HG03045 (cell line): ENCODE measurements at regions not wholly inside any gene's neighbourhood (a gene's known extent, or its start where the extent isn't known, plus 50 kb on each side); places are given as distances from the start of the nearest gene placed in this dataset.
"Not testable (repeated sequence)": the region's sequence is repeated elsewhere in the genome, so short reads cannot be mapped to it uniquely, and the experiment has no call there.

Experiments used
- ATAC-seq: cut with Tn5 transposase; IDR thresholded peaks from one replicate; pipeline ENCODE4 v1.9.1; 2021; ENCODE audit warnings: mild to moderate bottlenecking, moderate library complexity; ENCODE audit not compliant: unreplicated experiment

GRCh38 chr12:59357811-59358210, 238.0 kb upstream of the SLC16A7 start:
- no peak for ATAC-seq

- not testable (repeated sequence) for ATAC-seq
These were observed 249.6 kb upstream of the SLC16A7 start for GRCh38 chr12:59346248-59346647.

GRCh38 chr12:59345406-59345805, 250.4 kb upstream of the SLC16A7 start:
- ATAC-seq = no peak

GRCh38 chr12:59344224-59344623, 251.6 kb upstream of the SLC16A7 start:
- ATAC-seq = no peak

GRCh38 chr12:59329462-59329861, 266.4 kb upstream of the SLC16A7 start:
- ATAC-seq = no peak

GRCh38 chr12:59328395-59329075, 267.3 kb upstream of the SLC16A7 start:
- ATAC-seq = not testable (repeated sequence)

GRCh38 chr12:59326457-59326856, 269.4 kb upstream of the SLC16A7 start:
- ATAC-seq = not testable (repeated sequence)

- no peak for ATAC-seq
These were observed 273.4 kb upstream of the SLC16A7 start for GRCh38 chr12:59322473-59322872.

GRCh38 chr12:59321278-59321677, 274.6 kb upstream of the SLC16A7 start:
- no peak for ATAC-seq

- no peak for ATAC-seq
These were observed 275.7 kb upstream of the SLC16A7 start for GRCh38 chr12:59320112-59320511.

GRCh38 chr12:59318940-59319339, 276.9 kb upstream of the SLC16A7 start:
- no peak for ATAC-seq

GRCh38 chr12:59317598-59317997, 278.2 kb upstream of the SLC16A7 start:
- ATAC-seq = no peak

- ATAC-seq = no peak
These were observed 278.9 kb upstream of the SLC16A7 start for GRCh38 chr12:59316938-59317337.

- ATAC-seq = not testable (repeated sequence)
These were observed 279.5 kb upstream of the SLC16A7 start for GRCh38 chr12:59316354-59316753.

GRCh38 chr12:59314209-59314608, 281.6 kb upstream of the SLC16A7 start:
- no peak for ATAC-seq

GRCh38 chr12:59304077-59304721, 291.6 kb upstream of the SLC16A7 start:
- no peak for ATAC-seq

- ATAC-seq = no peak
These were observed 297.5 kb upstream of the SLC16A7 start for GRCh38 chr12:59298296-59298695.

GRCh38 chr12:59294221-59294620, 301.6 kb upstream of the SLC16A7 start:
- ATAC-seq = no peak

- no peak for ATAC-seq
These were observed 312.8 kb upstream of the SLC16A7 start for GRCh38 chr12:59282999-59283398.

- not testable (repeated sequence) for ATAC-seq
These were observed 322.3 kb upstream of the SLC16A7 start for GRCh38 chr12:59273561-59273960.

GRCh38 chr12:59268295-59268809, 327.5 kb upstream of the SLC16A7 start:
- no peak for ATAC-seq

GRCh38 chr12:59260202-59260601, 335.6 kb upstream of the SLC16A7 start:
- ATAC-seq = no peak
